Activated B cell treated with CpG ODN at 0.5 μM for 24 hours (primary cell): ENCODE measurements at regions not wholly inside any gene's neighbourhood (a gene's known extent, or its start where the extent isn't known, plus 50 kb on each side); places are given as distances from the start of the nearest gene placed in this dataset.

Experiments
- ATAC-seq: fragments of 200-7000 bp; cut with Tn5 transposase; one replicate; pipeline ENCODE4 v1.10.0; 2021; ENCODE audit warnings: low read depth, mild to moderate bottlenecking, moderate library complexity
- CTCF ChIA-PET: fragments of 350-600 bp; sonication (Branson Sonifier 250); formaldehyde crosslinking; loops from one replicate; lab custom pipeline; 2021; ENCODE audit warnings: antibody characterized with exemption; lab: Charles Lee
- POLR2A ChIA-PET: fragments of 350-600 bp; sonication (Branson Sonifier 250); formaldehyde crosslinking; loops from one replicate; lab custom pipeline; 2021; ENCODE audit warnings: antibody characterized with exemption; lab: Charles Lee
- DNase-seq: peaks from one replicate; pipeline ENCODE4 v3.0.0; 2022
- H3K27ac Mint-ChIP-seq: one replicate; pipeline ENCODE4 v1.8.0; 2020; ENCODE audit warnings: mixed read lengths
- H3K27me3 Mint-ChIP-seq: one replicate; pipeline ENCODE4 v1.8.0; 2021; ENCODE audit warnings: mixed read lengths
- H3K36me3 Mint-ChIP-seq: one replicate; pipeline ENCODE4 v1.8.0; 2021; ENCODE audit warnings: low read depth, mixed read lengths
- H3K4me1 Mint-ChIP-seq: one replicate; pipeline ENCODE4 v1.8.0; 2021; ENCODE audit warnings: mixed read lengths
- H3K4me3 Mint-ChIP-seq: one replicate; pipeline ENCODE4 v1.8.0; 2020; ENCODE audit warnings: mild to moderate bottlenecking, mixed read lengths
- H3K9me3 Mint-ChIP-seq: one replicate; pipeline ENCODE4 v1.8.0; 2020; ENCODE audit warnings: mixed read lengths
- intact Hi-C: fragments of 100-400 bp; cut with micrococcal nuclease; formaldehyde crosslinking; loops from one replicate; pipeline ENCODE4 v1.15.1; 2024
- TF ChIP-seq, protein P1 (sequence below): fragments of 200-600 bp; IDR thresholded peaks from one replicate; pipeline ENCODE4 v1.8.0; 2022; ENCODE audit warnings: antibody characterized with exemption, mild to moderate bottlenecking

GRCh38 chr9:1129382-1129781 lies 79.2 kb downstream of the DMRT2 start:
- DNase-seq (no peak), ATAC-seq (no peak)
- H3K36me3 Mint-ChIP-seq, result no peaks in the 10 kb centered on the region
- H3K4me1 Mint-ChIP-seq, result no peaks in the 10 kb centered on the region
- CTCF ChIA-PET, result no interaction called here
- H3K27me3 Mint-ChIP-seq, result no peaks in the 10 kb centered on the region
- intact Hi-C loops, result no loop called here
- H3K27ac Mint-ChIP-seq, result no peak overlapping the region
- peaks cover 8% of the 10 kb centered on the region for H3K9me3 Mint-ChIP-seq
- TF ChIP-seq, protein P1, sequence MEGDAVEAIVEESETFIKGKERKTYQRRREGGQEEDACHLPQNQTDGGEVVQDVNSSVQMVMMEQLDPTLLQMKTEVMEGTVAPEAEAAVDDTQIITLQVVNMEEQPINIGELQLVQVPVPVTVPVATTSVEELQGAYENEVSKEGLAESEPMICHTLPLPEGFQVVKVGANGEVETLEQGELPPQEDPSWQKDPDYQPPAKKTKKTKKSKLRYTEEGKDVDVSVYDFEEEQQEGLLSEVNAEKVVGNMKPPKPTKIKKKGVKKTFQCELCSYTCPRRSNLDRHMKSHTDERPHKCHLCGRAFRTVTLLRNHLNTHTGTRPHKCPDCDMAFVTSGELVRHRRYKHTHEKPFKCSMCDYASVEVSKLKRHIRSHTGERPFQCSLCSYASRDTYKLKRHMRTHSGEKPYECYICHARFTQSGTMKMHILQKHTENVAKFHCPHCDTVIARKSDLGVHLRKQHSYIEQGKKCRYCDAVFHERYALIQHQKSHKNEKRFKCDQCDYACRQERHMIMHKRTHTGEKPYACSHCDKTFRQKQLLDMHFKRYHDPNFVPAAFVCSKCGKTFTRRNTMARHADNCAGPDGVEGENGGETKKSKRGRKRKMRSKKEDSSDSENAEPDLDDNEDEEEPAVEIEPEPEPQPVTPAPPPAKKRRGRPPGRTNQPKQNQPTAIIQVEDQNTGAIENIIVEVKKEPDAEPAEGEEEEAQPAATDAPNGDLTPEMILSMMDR, result no peak
- POLR2A ChIA-PET, result no interaction called here
- H3K4me3 Mint-ChIP-seq, result no peak overlapping the region

- TF ChIP-seq, protein P1, result no peak
- no peaks in the 10 kb centered on the region for H3K4me1 Mint-ChIP-seq
- POLR2A ChIA-PET, result no interaction called here
- H3K27ac Mint-ChIP-seq, result no peak overlapping the region
- no peak for ATAC-seq
- peaks cover 29% of the 10 kb centered on the region for H3K9me3 Mint-ChIP-seq
- H3K27me3 Mint-ChIP-seq, result peaks cover 5% of the 10 kb centered on the region
- CTCF ChIA-PET, result no interaction called here
- intact Hi-C loops, result no loop called here
- H3K4me3 Mint-ChIP-seq, result no peak overlapping the region
- no peak for DNase-seq
- no peaks in the 10 kb centered on the region for H3K36me3 Mint-ChIP-seq
Observed at GRCh38 chr9:1140057-1140456, 89.9 kb downstream of the DMRT2 start.

DNA sequence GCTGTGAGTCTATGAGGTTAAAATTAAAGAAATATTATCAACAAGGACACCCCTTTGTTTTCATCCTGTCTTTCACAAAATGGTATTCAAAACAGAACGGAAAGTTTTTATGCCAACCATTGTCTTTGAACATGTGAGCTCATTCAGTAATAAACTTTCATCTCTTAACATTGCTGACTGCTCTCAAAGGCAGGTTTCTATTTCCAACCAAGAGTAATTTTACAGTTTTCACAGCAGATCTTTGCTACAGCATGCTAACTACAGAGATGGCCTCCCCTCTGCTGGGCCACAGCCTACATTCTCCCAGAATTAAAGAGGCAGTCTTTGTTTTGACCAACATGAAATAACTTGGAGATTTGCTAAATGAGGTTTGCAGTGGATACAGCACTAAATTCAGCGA lies 101.5 kb downstream of the DMRT2 start:
- ATAC-seq, result no peak
- Mint-ChIP-seq H3K9me3 (peaks cover 2% of the 10 kb centered on the region), H3K4me3 (no peak overlapping the region), H3K4me1 (no peaks in the 10 kb centered on the region), H3K27me3 (no peaks in the 10 kb centered on the region), H3K36me3 (no peaks in the 10 kb centered on the region), H3K27ac (no peak overlapping the region)
- DNase-seq, result no peak
- CTCF ChIA-PET, result no interaction called here
- TF ChIP-seq, protein P1, result no peak
- intact Hi-C loops, result no loop called here
- POLR2A ChIA-PET, result no interaction called here

GRCh38 chr9:1152171-1152570 lies 102.0 kb downstream of the DMRT2 start:
- Mint-ChIP-seq H3K4me1 (no peaks in the 10 kb centered on the region), H3K27me3 (no peaks in the 10 kb centered on the region), H3K27ac (no peak overlapping the region), H3K4me3 (no peak overlapping the region), H3K36me3 (no peaks in the 10 kb centered on the region), H3K9me3 (peaks cover 2% of the 10 kb centered on the region)
- CTCF ChIA-PET, result no interaction called here
- TF ChIP-seq, protein P1, result no peak
- no peak for ATAC-seq
- intact Hi-C loops, result no loop called here
- POLR2A ChIA-PET, result no interaction called here
- no peak for DNase-seq

DNA sequence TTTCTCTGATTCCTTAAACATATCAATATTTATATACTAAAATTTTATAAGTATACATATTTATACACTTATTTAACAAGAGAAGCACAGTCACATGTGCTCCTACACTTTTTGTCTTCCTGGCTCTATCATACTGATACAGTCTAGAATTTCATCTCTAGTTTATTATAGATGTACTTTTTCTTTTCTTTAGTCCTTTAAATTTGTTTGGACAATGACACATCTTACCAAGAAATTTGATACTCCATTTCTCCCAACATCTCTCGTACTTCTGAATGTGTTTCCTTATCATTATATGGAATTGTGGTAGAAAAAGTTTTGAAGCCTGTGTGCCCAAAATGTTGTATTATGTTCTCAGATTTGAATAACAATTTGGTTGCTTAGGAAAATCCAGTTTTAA lies 104.6 kb downstream of the DMRT2 start:
- no peaks in the 10 kb centered on the region for H3K4me1 Mint-ChIP-seq
- H3K4me3 Mint-ChIP-seq, result no peak overlapping the region
- TF ChIP-seq, protein P1, result no peak
- POLR2A ChIA-PET, result no interaction called here
- DNase-seq (no peak), ATAC-seq (no peak)
- no peaks in the 10 kb centered on the region for H3K9me3 Mint-ChIP-seq
- no peak overlapping the region for H3K27ac Mint-ChIP-seq
- intact Hi-C loops, result no loop called here
- CTCF ChIA-PET, result no interaction called here
- no peaks in the 10 kb centered on the region for H3K27me3 Mint-ChIP-seq
- H3K36me3 Mint-ChIP-seq, result no peaks in the 10 kb centered on the region
